HG03045 (cell line): ENCODE measurements at regions not wholly inside any gene's neighbourhood (a gene's known extent, or its start where the extent isn't known, plus 50 kb on each side); places are given as distances from the start of the nearest gene placed in this dataset.
"Not testable (repeated sequence)": the region's sequence is repeated elsewhere in the genome, so short reads cannot be mapped to it uniquely, and the experiment has no call there.

Experiments used
- ATAC-seq: cut with Tn5 transposase; IDR thresholded peaks from one replicate; pipeline ENCODE4 v1.9.1; 2021; ENCODE audit warnings: mild to moderate bottlenecking, moderate library complexity; ENCODE audit not compliant: unreplicated experiment

DNA sequence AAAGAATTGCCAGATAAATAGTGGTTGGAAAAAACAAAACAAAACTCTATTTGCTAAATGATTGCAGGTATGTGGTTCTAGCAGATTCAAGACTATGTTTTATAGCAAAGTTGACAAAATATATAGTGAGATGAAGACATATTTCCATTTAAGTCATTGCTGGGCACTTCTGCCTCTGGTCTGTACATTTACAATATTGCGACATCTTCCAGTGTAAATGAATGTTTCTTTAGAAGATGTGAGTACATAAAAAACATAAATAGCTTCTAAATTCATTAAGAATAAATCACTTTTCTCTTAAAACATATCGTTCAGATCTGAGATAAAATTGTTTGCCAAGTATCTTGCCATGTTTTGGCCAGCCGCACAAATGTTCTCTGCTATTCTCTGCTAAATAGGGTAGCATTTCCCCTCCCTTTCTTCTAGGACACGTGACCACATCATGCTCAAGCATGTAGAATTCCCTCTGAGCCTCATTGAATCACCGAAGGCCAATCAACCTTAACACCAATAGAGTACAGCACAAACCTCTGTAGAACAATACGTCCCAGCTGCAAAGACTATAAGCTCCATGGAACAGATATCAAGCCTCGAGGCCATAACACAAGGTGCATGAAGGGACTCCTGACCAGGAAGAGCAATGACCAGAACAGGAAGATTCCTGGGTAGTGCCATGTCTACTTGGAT is 1173.3 kb downstream of the GATA3 start:
- ATAC-seq = no peak

DNA sequence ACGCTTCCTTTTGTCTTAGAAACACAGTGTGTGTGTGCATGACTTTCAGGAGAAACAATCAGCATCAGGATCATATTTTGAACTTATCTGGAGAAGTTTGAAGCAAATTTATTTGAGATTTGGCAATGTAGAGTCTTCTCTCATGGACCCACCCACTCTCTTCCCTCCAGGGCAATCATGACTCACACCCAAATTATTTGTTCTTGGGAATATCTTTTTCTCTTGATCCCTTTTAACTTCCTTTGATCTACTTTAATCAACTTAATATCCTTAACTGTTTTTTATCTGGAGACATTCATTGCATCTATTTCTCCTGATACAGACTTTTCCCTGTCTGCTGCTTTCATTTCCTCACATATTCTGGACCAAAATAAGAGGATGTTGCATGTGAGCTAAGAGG is 1174.3 kb downstream of the GATA3 start:
- no peak for ATAC-seq

DNA sequence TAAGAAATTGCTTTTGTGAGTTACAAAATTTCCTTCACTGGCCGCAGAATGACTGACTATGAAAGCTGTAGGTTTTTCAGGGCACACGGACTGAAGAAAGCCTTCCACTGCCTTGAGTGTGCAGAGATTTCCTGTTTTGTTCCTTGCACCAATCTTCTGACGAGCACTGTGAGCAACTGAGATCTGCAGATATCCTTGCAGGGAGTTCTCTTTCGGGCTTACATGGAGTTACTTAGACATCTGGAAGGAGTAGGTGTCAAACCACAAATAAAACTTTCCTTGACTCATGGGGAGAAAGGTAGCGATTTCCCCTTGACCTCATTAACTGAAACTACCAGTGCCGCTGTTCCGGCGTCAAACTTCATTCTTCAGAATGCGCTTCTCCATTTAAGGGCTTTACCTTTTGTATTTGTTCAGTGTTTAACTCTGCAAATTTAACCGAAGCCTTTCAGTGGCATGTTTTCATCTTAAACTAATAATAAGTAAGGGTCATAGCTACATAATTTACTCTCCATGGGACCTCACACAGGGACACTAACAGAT is 1175.3 kb downstream of the GATA3 start:
- ATAC-seq = no peak

DNA sequence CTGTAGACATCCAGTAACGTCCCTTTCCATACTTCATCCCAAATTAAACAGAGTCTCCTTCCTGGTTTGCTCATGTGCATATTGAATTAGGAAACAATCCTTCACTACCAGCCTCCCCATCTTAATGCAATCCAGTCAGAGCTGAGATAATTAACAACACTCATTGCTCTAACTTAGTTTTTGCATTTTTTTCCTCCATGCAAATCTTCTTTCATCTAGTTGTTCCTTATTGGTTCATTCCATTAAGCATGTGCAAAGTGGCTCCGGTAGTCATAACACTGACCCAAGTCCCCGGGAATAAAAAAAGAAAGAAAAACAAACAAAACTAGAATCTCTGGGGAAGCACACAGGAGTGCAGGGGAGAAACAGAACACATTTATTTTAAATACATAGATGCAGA is 1176.1 kb downstream of the GATA3 start:
- no peak for ATAC-seq

DNA sequence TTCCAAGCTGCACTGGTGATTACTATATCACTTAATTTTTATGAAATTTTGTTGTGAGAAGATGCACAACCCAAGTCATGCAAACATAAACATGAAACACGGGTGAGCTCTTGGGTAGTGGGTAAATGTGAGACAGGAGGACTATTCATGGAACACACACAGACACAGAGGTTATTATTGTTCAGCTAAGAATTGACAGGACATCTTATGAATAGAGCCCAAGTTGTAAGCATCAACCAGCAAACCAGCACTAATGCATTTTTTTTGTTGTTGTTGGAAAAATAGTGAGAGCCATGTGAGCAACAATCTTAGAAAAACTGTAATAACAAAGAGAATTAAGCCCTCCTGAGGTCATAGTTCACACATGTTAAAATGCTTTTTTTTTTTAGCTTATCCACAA is 1179.7 kb downstream of the GATA3 start:
- no peak for ATAC-seq

DNA sequence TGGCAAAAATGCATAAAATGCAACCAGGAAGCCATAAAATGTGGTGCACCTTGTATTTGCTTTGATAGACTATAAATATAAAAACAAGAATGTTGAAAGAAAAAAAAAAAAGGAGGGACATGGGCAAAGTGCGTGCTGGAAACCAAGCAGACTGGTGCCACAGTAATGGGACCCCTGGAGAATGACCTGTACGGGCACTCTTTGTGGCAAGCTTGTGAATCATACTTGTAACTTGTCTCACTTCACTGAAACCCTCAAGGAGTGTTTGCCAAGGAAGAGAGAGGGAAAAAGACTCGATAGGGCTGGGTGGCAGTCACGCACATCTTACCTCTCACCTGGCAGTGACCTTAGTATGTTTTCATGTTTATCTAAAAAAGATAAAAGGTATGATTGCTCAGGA is 1183.6 kb downstream of the GATA3 start:
- ATAC-seq = no peak

DNA sequence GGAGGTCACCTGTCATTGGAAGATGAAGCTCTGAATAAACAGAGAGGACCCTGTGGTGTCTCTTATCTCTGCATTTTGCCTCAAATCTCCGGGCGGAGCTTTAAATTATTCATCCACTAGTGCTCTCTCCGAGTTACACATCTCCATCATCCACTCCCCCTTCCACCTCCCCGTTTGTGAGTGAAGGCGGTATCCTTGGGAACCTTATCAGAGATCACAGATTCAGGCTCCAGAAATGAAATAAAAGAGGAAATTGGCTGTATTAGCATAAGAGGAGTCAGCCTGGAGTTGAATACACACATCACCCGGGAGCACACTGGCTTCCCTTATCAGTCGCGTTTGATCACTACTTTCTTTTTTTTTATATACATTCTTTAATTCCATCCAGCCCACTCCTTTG is 1184.8 kb downstream of the GATA3 start:
- ATAC-seq = no peak

DNA sequence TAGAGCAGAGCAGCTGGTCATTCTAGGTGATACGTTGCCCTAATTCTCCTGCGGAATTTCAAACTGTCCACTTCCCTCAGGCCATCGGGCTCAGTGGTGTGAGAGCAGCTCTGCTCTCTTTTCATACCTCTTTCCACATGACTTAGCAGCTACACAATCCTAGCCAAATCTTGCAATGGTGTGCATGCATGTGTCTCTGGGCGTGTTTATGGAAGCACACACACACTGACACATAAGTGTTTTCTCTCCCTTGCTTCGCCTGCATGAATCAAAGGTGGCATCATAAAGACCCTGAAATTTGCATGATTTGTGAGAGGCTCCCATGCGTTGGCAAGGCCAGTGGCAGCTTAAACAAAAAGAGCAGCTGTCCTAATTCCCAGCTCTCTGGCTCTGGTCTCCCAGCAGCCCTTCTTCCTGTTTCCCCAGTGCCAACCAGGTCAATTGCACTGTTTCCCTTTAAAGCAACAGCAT is 1189.5 kb downstream of the GATA3 start:
- ATAC-seq = no peak

DNA sequence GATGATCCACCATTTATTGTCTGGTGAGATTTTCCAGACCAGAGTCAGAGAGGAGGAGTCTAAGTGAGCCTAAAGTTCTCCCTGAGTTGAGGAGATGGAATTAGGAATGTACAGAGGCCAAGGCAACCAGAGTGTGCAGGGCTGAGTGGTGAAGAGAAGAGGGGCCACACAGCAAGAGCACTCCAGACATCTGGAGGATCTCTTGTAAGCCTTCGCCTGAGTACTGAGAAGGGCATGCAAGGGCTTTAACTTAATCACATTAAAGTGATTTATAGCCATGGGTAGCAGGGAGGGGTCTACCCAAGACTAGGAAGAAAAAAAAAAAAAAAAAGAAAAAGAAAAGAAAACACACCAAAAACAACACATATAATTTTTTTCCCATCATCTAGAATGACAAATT is 1190.4 kb downstream of the GATA3 start:
- ATAC-seq = no peak

DNA sequence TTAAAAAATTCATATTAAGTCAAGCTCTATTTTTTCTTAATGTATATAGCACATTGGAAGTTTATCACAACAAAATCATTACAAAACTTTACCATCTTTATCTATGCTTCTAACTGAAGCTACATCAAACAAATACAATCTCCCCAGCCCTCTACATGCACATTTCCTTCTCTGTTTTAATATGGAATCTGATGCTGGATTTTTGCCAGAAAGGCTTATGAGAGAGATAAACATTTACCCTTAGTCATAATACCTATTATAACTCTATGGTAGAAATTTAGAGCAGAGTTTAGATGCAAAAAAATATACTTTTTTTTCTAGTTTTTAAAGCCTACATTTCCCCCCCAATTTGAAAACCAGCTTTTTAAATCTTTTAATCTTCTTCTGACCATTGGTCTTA is 1198.6 kb downstream of the GATA3 start:
- no peak for ATAC-seq

DNA sequence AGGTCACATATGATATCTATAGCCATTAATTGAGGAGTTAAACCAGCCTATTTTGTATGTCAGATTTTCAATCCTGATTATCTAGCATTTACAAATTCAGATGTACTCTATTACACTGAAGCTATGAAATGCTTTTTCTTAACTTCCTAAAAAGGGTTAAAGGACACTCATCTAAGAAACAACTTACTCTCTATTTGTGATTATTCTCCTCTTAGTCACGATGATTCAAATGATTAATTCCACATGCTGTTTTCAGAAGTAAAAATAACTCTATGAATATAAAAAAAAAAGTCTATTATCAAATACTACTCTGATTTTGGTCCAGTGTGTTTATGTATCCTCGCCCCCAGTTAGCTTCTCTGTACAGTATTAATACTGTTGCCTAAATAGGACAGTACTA is 1199.9 kb downstream of the GATA3 start:
- ATAC-seq = no peak

DNA sequence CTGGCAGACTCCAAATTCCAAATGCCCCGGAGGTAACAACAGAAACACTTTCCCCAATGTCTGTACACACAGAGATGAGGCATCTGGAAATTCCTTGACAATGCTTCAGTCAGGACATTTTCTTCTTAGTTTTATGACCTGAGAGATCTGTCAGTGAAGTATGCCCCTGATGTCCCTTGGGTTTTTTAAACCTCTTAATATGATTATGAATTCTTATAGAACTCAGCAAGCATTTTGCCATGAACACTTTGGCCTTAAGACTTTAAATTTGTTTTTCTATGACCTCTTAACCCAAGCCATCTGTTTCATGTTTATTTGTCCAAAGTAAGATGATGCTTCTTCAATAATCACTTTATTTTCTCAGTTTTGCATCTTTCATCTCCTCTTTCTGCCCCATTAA is 1206.2 kb downstream of the GATA3 start:
- ATAC-seq = no peak

DNA sequence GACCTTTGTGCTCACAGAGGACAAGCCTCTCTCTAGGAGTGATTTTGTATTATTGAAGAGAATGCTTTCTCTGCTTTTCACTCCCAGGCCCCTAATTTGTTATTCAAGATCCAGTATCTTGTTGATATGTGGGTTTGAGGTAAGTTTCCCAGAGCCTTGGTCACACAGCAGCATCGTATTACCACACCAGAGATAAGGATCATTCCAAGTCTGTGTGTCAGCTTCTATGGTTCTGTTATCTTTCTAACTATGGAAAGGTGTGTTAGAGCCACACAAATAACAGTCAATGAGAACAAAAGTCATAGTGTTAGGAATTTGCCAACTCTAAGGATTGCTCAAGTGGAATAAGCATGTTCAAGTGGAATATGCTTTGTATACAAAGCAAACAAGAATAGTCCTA is 1208.3 kb downstream of the GATA3 start:
- ATAC-seq = no peak

DNA sequence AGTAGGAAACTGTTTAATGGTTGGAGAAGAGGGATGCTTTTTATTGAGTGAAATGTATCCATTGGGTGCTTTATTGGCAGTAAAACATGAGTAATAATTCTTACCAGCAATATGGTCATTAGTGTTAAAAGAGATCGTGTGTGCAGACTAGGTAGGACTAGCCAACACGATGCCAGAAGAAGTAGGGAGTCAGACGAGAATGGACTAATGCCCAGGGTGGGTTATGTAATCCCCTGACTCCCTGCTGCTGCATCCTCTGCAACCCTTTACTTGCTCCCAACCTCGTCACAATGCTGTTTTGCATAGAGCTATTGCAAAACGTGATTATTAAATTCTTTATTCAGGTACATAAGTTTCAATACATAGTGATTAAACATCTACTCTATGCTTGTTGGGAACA is 1213.7 kb downstream of the GATA3 start:
- no peak for ATAC-seq

DNA sequence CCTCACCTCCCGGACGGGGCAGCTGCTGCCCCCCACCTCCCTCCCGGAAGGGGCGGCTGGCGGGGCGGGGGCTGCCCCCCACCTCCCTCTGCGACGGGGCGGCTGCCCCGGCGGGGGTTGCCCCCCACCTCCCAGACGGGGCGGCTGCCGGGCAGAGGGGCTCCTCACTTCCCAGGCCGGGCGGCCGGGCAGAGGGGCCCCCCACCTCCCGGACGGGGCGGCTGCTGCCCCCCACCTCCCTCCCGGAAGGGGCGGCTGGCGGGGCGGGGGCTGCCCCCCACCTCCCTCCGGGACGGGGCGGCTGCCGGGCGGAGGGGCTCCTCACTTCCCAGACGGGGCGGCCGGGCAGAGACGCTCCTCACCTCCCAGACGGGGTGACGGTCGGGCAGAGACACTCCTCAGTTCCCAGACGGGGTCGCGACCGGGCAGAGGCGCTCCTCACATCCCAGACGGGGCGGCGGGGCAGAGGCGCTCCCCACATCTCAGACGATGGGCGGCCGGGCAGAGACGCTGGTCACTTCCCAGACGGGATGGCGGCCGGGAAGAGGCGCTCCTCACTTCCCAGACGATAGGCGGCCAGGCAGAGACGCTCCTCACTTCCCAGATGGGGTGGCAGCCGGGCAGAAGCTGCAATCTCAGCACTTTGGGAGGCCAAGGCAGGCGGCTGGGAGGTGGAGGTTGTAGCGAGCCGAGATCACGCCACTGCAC is 1218.8 kb downstream of the GATA3 start:
- not testable (repeated sequence) for ATAC-seq

DNA sequence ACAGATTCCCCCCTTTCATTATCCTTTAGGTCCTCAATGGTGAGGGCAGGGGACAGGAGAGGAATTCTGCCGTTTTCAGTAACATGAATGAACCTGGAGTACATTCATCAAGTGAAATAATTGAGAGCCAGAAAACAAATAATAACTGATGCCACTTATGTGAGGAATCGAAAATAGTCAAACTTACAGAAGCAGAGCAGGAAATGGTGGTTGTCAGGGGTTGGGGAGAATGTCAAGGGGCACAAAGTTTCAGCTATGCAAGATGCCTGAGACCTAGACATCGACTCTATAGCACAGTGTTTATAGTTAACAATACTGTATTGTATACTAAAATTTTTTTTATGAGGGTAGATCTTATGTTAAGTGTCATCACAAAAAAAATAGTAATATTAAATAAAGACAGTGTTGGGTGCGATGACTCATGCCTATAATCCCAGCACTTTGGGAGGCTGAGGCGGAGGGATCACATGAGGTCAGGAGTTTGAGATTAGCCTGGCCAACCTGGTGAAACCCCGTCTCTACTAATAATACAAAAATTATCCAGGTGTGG is 1219.8 kb downstream of the GATA3 start:
- ATAC-seq = no peak

DNA sequence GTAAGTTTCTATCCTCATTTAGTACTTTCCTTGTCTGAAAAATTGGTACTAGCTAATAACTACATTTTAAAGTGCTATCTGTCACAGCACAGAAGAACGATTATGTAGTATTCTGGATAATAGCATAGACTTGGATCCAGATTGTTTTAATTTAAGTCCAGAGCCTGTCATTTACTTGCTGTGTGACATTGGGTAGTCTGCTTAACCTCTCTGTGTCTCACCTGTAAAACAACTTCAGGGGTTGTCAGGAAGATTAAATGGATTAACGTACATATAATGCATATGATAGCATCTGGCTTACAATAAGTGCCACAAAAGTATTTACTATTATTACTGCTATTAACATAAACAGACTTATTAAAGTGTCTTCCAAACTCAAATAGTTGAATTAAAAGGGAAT is 1221.4 kb downstream of the GATA3 start:
- no peak for ATAC-seq

DNA sequence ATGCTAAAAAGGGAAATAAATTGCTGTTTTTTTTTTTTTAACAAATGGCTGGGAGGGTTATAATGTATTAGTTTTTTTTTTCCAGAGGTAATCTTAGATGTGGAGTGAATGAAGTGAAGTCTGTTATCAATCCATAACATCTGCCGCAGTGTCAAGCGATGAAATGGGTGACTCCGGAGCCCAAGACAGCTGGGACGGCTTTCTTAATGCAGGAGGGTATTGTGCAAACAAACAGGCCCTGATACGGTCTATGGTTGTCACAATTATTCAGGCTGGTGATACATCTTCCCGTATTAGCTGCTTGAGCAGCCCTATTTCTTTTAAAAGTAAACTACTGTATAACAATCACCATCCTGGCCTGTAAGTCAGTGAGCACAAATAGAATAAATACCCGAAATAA is 1231.2 kb downstream of the GATA3 start:
- no peak for ATAC-seq

DNA sequence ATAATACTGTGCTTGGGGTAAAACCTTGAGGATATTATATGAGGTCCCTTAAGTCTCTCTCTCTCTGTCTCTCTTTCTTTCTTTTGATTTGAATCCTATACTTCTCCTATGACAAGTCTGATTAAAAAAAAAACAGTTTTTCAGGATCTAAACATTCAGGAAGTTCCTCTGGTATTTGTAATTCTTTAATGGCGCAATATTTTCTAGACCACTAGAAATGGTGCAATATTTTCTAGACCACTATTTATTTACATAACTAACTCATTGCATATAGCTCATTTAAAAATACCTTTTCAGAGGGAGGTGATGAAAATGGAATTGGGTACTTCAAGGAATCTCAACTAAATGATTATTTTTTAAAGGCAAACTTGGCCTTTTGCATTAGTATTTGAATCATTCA is 1235.3 kb downstream of the GATA3 start:
- no peak for ATAC-seq

DNA sequence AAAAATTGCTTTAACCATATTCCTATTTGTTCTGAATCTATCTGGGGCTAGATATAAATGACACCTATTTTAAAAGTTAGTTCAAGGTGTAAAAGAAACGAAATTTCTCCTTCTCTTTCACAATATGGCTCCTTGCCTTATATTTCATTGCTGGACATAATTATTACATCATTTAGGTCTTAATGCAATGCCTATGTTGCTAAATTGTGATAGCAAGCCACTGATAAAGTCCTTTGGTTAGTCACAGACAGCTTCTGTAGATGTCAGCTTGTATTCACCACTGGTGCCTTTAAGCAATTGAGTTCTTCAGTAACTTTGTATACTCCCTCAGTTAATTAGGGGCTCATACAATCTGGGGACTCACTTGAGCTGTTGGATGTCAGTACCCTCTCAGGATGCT is 1236.6 kb downstream of the GATA3 start:
- no peak for ATAC-seq

DNA sequence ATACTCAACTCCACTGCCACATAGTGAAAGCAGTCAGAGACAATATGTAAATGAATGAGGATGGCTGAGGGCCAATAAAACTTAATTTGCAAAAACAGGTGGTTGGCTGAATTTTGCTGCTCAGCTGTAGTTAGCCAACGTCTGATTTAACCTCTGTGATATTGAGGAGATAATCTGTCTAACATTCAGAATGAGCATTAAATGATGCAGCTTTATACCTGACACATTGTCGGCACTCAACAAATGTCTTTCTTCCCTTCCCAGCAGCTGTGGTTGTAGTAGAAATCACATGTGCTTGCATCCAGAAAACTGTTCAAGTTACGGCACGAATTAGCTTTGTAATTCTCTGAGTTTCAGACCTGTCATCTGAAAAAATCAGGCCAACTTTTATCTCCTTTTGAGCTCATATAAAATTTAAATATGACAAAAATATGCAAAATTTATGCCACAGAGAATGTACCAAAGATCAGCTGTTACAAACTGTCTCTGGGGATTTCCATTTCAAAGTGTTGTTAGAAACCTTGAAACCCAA is 1239.7 kb downstream of the GATA3 start:
- ATAC-seq = no peak

DNA sequence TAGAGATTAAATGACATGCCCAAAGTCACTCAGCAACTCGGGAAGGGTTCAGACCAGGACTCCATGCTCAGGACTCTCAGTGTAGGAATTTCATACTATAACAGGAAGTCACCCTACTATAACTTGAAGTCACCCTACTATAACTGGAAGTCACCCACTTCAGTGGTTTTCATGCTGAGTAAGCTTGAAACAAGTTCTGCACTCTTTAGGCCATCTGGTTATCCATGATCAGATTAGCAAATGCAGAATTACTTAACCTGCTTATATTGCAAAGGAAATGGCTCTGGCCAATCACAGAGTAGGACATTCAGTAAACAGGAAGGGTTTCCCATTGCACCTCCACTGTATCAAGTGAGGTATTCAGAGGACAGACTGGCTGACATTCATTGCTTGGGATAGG is 1240.4 kb downstream of the GATA3 start:
- peak; percentile 88 for ATAC-seq
